HEK293 (cell line): ENCODE measurements at regions not wholly inside any gene's neighbourhood (a gene's known extent, or its start where the extent isn't known, plus 50 kb on each side); places are given as distances from the start of the nearest gene placed in this dataset.

Source experiments
- PBX3 ChIP-seq: sonication (generic); formaldehyde crosslinking; IDR thresholded peaks from 2 replicates; pipeline ENCODE4 v1.8.1; 2022; ENCODE audit warnings: mild to moderate bottlenecking, moderate library complexity, missing genetic modification reagents
- RBAK ChIP-seq: fragments of 450-650 bp; formaldehyde crosslinking; IDR thresholded peaks from 2 replicates; pipeline ENCODE4 v1.5.1; 2016; ENCODE audit warnings: missing biosample characterization, missing genetic modification characterization
- TCF7L2 ChIP-seq: IDR thresholded peaks from 2 replicates; pipeline ENCODE4 v1.6.1; 2011; ENCODE audit warnings: low read depth, mild to moderate bottlenecking, inconsistent platforms, low read length, moderate library complexity, borderline replicate concordance
- ZBTB7A ChIP-seq: fragments of 450-650 bp; formaldehyde crosslinking; IDR thresholded peaks from 2 replicates; pipeline ENCODE4 v1.5.1; 2016; ENCODE audit warnings: low read depth, missing biosample characterization, missing genetic modification characterization
- ZBTB8A ChIP-seq: fragments of 450-650 bp; formaldehyde crosslinking; IDR thresholded peaks from 2 replicates; pipeline ENCODE4 v1.5.1; 2016; ENCODE audit warnings: missing biosample characterization, missing genetic modification characterization
- ZNF324 ChIP-seq: fragments of 450-650 bp; formaldehyde crosslinking; IDR thresholded peaks from 2 replicates; pipeline ENCODE4 v1.5.1; 2016; ENCODE audit warnings: missing biosample characterization, missing genetic modification characterization
- ZNF366 ChIP-seq: fragments of 450-650 bp; formaldehyde crosslinking; conservative IDR thresholded peaks from 2 replicates; pipeline ENCODE4 v1.5.1; 2016; ENCODE audit warnings: missing biosample characterization, missing genetic modification characterization
- ZNF600 ChIP-seq: fragments of 450-650 bp; formaldehyde crosslinking; IDR thresholded peaks from 2 replicates; pipeline ENCODE4 v1.5.1; 2016; ENCODE audit warnings: missing biosample characterization, missing genetic modification characterization
- TF ChIP-seq, protein P1 (sequence below): fragments of 450-650 bp; formaldehyde crosslinking; IDR thresholded peaks from 2 replicates; pipeline ENCODE4 v1.5.1; 2016; ENCODE audit warnings: missing biosample characterization, missing genetic modification characterization
- TF ChIP-seq, protein P2 (sequence below): fragments of 450-650 bp; formaldehyde crosslinking; IDR thresholded peaks from 2 replicates; pipeline ENCODE4 v1.5.1; 2017; ENCODE audit warnings: missing biosample characterization, mild to moderate bottlenecking, missing genetic modification characterization, moderate library complexity

DNA sequence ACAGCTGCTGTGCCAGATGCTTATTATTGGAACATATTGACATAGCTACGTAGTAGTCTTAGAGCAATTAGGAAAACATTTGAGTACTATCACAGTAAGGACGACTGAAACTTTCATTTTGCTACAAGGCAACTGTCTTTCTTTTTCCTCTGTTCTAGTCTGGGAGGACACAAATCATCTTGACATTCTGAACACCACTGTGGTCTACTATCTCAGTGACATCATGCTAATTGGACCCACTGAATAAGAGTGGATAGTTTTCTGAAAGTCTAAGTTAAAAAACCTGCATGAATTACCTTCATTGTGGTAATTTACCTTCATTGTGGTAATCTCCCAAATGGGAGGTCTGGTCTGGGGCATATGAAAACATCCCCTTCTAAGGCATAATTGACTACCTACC is 163.3 kb upstream of the MOCS1 start:
- TF ChIP-seq ZBTB8A (tag by site-specific recombination), result no peak
- TF ChIP-seq TCF7L2, result no peak
- TF ChIP-seq PBX3, result no peak
- TF ChIP-seq, protein P1, sequence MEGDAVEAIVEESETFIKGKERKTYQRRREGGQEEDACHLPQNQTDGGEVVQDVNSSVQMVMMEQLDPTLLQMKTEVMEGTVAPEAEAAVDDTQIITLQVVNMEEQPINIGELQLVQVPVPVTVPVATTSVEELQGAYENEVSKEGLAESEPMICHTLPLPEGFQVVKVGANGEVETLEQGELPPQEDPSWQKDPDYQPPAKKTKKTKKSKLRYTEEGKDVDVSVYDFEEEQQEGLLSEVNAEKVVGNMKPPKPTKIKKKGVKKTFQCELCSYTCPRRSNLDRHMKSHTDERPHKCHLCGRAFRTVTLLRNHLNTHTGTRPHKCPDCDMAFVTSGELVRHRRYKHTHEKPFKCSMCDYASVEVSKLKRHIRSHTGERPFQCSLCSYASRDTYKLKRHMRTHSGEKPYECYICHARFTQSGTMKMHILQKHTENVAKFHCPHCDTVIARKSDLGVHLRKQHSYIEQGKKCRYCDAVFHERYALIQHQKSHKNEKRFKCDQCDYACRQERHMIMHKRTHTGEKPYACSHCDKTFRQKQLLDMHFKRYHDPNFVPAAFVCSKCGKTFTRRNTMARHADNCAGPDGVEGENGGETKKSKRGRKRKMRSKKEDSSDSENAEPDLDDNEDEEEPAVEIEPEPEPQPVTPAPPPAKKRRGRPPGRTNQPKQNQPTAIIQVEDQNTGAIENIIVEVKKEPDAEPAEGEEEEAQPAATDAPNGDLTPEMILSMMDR (tag by site-specific recombination), result no peak
- TF ChIP-seq, protein P2, sequence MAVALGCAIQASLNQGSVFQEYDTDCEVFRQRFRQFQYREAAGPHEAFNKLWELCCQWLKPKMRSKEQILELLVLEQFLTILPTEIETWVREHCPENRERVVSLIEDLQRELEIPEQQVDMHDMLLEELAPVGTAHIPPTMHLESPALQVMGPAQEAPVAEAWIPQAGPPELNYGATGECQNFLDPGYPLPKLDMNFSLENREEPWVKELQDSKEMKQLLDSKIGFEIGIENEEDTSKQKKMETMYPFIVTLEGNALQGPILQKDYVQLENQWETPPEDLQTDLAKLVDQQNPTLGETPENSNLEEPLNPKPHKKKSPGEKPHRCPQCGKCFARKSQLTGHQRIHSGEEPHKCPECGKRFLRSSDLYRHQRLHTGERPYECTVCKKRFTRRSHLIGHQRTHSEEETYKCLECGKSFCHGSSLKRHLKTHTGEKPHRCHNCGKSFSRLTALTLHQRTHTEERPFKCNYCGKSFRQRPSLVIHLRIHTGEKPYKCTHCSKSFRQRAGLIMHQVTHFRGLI, result no peak
- TF ChIP-seq ZNF324 (tag by site-specific recombination), result no peak
- TF ChIP-seq ZNF600, result no peak
- no peak for TF ChIP-seq RBAK (tag by site-specific recombination)
- no peak for TF ChIP-seq ZNF366 (tag by site-specific recombination)
- no peak for TF ChIP-seq ZBTB7A (tag by site-specific recombination)
